ENCODE measurements at regions not wholly inside any gene's neighbourhood (a gene's known extent, or its start where the extent isn't known, plus 50 kb on each side); places are given as distances from the start of the nearest gene placed in this dataset.

GRCh38 chr6:120771019-120771418, 563.3 kb downstream of the TBC1D32 start:
- no peak overlapping the region for H3K4me2 ChIP-seq (ENCODE audit: low read depth, low read length)
- no peak overlapping the region for H2AK5ac ChIP-seq (ENCODE audit: low read depth, low read length)
- no peak overlapping the region for H4K91ac ChIP-seq (ENCODE audit: insufficient read depth, low read depth, low read length)
- no peak overlapping the region for H4K5ac ChIP-seq (ENCODE audit: low read depth, low read length)
- H3K4ac ChIP-seq (ENCODE audit: low read depth, low read length): no peak overlapping the region
- no peak overlapping the region for H3K9ac ChIP-seq (ENCODE audit: low read depth, low read length)
- POLR2A ChIA-PET (ENCODE audit: unreplicated experiment): no interaction called here
- no peak overlapping the region for H2BK120ac ChIP-seq (ENCODE audit: low read depth, low read length)
- H3K27me3 ChIP-seq (ENCODE audit: control insufficient read depth, insufficient read depth, low read length): no peaks in the 10 kb centered on the region
- DNase-seq (no peak), ATAC-seq (ENCODE audit: low read depth) (no peak)
- no CpG with 5 or more reads among the region's 4 CpGs for WGBS, 2 experiments (ENCODE audit: extremely low coverage in 2 of 2, insufficient read length in 1 of 2)
- dilution Hi-C loops (cut with HindIII; ENCODE audit: low sequenced_read_pairs, unreplicated experiment) (no loop called here), intact Hi-C loops (cut with micrococcal nuclease) (no loop called here), in situ Hi-C loops (cut with MboI; ENCODE audit: low sequenced_read_pairs) (no loop called here)
- H3K14ac ChIP-seq (replicated peaks; ENCODE audit: low read depth, low read length): no peak overlapping the region
- no peak overlapping the region for H2BK20ac ChIP-seq (ENCODE audit: low read depth, low read length)
- BruUV-seq (replicated peaks): no TSS peak
- H3K18ac ChIP-seq (ENCODE audit: low read depth, low read length): no peak overlapping the region
- H2BK5ac ChIP-seq (ENCODE audit: low read depth, low read length, poor library complexity, severe bottlenecking): no peak overlapping the region
- no peak overlapping the region for H3K23ac ChIP-seq (ENCODE audit: low read depth, low read length)
- no peaks in the 10 kb centered on the region for H3K36me3 ChIP-seq (ENCODE audit: control insufficient read depth, insufficient read depth, low read length)
- peak; percentile 72 for TF ChIP-seq MAFK (IDR thresholded peaks at IDR 0.05; ENCODE audit: low read depth, low read length)
- TF ChIP-seq CEBPB (IDR thresholded peaks at IDR 0.05; ENCODE audit: low read depth, low read length): no peak
- TF ChIP-seq NFE2L2 (IDR thresholded peaks at IDR 0.05; ENCODE audit: low read depth, low read length): no peak
- TF ChIP-seq MAZ (IDR thresholded peaks at IDR 0.05; ENCODE audit: borderline replicate concordance, low read depth, low read length): no peak
- no peak overlapping the region for H3K56ac ChIP-seq (ENCODE audit: extremely low read depth, insufficient read depth, low read length)
- no peak overlapping the region for H3K27ac ChIP-seq (ENCODE audit: insufficient read depth, low read length)
- H3K9me1 ChIP-seq (ENCODE audit: insufficient read depth, low read length): no peaks in the 10 kb centered on the region
- H3K79me1 ChIP-seq (ENCODE audit: low read depth in 1 of 2, low read length in 2 of 2): no peaks in the 10 kb centered on the region
- no peak overlapping the region for H2AK9ac ChIP-seq (replicated peaks; ENCODE audit: low read depth, low read length, poor library complexity)
- CTCF ChIA-PET: interaction anchor here (1.2 kb wide), 1 partner anchor 11 kb away, joined by 8 read pairs; no protein-coding TSS in a partner anchor
- H2AFZ ChIP-seq (replicated peaks; ENCODE audit: low read length, poor library complexity): no peak overlapping the region
- H4K8ac ChIP-seq (ENCODE audit: low read depth in 2 of 2, low read length in 2 of 2): no peak overlapping the region
- H3K9me3 ChIP-seq (ENCODE audit: control insufficient read depth, insufficient read depth, low read length): peaks cover 7% of the 10 kb centered on the region
- no peaks in the 10 kb centered on the region for H4K20me1 ChIP-seq (ENCODE audit: insufficient read depth, low read length)
- H3K4me1 ChIP-seq (ENCODE audit: control insufficient read depth, insufficient read depth, low read length): no peaks in the 10 kb centered on the region
- no peak overlapping the region for H2BK15ac ChIP-seq (ENCODE audit: low read depth, low read length)
- no peak overlapping the region for H3K4me3 ChIP-seq (ENCODE audit: insufficient read depth, low read depth, low read length)

All from IMR-90 (cell line).